ENCODE measurements at regions not wholly inside any gene's neighbourhood (a gene's known extent, or its start where the extent isn't known, plus 50 kb on each side); places are given as distances from the start of the nearest gene placed in this dataset.

DNA sequence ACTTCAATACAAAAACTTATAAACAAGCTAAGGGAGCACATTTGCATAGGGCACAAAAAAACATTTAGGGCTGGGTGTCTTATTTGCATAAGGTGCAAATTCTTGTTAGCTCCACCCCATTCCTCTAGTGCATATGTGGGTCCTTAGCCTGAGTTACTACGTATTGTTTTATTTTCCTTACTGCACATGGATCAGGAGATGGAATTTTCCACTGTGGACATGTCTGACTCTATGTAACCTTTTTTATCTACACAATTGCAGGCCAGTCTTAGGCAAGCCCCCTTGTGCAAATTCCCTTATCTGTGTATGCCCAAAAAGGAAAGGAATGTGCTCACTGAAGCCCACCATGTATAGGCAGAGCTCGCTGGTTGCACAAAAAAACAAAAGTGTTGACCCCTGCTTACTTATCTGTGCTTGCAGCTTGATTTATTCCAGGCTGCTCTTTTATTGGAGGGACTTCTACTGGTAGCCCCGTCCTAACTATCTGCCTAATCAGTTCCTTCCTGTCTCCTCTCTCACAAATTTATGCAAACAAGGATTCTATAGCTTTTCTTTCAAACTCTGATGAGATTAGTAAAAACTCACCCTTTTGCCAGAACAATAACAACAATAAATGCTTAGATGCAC, 359.0 kb upstream of the MAGEB16 start:
- TF ChIP-seq EP300 (conservative IDR thresholded peaks at IDR 0.05; ENCODE audit: poor library complexity, severe bottlenecking) (no peak), POLR2AphosphoS5 (IDR thresholded peaks at IDR 0.05) (no peak), TAF1 (IDR thresholded peaks at IDR 0.05; ENCODE audit: low read depth) (no peak), EZH2 (IDR thresholded peaks at IDR 0.05; ENCODE audit: borderline replicate concordance, insufficient read depth, low read length, poor library complexity, severe bottlenecking) (no peak), RAD21 (conservative IDR thresholded peaks at IDR 0.05) (no peak), MXI1 (conservative IDR thresholded peaks at IDR 0.05; ENCODE audit: poor library complexity, severe bottlenecking) (no peak)
- TF ChIP-seq, protein P1, sequence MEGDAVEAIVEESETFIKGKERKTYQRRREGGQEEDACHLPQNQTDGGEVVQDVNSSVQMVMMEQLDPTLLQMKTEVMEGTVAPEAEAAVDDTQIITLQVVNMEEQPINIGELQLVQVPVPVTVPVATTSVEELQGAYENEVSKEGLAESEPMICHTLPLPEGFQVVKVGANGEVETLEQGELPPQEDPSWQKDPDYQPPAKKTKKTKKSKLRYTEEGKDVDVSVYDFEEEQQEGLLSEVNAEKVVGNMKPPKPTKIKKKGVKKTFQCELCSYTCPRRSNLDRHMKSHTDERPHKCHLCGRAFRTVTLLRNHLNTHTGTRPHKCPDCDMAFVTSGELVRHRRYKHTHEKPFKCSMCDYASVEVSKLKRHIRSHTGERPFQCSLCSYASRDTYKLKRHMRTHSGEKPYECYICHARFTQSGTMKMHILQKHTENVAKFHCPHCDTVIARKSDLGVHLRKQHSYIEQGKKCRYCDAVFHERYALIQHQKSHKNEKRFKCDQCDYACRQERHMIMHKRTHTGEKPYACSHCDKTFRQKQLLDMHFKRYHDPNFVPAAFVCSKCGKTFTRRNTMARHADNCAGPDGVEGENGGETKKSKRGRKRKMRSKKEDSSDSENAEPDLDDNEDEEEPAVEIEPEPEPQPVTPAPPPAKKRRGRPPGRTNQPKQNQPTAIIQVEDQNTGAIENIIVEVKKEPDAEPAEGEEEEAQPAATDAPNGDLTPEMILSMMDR (IDR thresholded peaks at IDR 0.05; ENCODE audit: poor library complexity, severe bottlenecking), result no peak
- TF ChIP-seq, protein P2, sequence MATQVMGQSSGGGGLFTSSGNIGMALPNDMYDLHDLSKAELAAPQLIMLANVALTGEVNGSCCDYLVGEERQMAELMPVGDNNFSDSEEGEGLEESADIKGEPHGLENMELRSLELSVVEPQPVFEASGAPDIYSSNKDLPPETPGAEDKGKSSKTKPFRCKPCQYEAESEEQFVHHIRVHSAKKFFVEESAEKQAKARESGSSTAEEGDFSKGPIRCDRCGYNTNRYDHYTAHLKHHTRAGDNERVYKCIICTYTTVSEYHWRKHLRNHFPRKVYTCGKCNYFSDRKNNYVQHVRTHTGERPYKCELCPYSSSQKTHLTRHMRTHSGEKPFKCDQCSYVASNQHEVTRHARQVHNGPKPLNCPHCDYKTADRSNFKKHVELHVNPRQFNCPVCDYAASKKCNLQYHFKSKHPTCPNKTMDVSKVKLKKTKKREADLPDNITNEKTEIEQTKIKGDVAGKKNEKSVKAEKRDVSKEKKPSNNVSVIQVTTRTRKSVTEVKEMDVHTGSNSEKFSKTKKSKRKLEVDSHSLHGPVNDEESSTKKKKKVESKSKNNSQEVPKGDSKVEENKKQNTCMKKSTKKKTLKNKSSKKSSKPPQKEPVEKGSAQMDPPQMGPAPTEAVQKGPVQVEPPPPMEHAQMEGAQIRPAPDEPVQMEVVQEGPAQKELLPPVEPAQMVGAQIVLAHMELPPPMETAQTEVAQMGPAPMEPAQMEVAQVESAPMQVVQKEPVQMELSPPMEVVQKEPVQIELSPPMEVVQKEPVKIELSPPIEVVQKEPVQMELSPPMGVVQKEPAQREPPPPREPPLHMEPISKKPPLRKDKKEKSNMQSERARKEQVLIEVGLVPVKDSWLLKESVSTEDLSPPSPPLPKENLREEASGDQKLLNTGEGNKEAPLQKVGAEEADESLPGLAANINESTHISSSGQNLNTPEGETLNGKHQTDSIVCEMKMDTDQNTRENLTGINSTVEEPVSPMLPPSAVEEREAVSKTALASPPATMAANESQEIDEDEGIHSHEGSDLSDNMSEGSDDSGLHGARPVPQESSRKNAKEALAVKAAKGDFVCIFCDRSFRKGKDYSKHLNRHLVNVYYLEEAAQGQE (IDR thresholded peaks at IDR 0.05; ENCODE audit: borderline replicate concordance), result no peak

Data from neural cell (in vitro differentiated cells).